Stimulated activated CD8-positive, alpha-beta memory T cell treated with anti-CD3 and anti-CD28 coated beads, Interleukin-7, amount 100 ng/mL, for 48 hours (primary cell): ENCODE measurements at regions not wholly inside any gene's neighbourhood (a gene's known extent, or its start where the extent isn't known, plus 50 kb on each side); places are given as distances from the start of the nearest gene placed in this dataset.
"Not testable (repeated sequence)": the region's sequence is repeated elsewhere in the genome, so short reads cannot be mapped to it uniquely, and the experiment has no call there.

ENCODE experiments used
- DNase-seq, 2 donors: peaks; one replicate each; pipeline ENCODE4 v3.0.0-alpha.2; 2020; ENCODE audit warnings: low read depth in 1 of 2; ENCODE audit errors: extremely low read depth in 1 of 2

GRCh38 chr2:175777337-175777736 is 224.7 kb downstream of the LNPK start:
- not testable (repeated sequence) for DNase-seq

DNA sequence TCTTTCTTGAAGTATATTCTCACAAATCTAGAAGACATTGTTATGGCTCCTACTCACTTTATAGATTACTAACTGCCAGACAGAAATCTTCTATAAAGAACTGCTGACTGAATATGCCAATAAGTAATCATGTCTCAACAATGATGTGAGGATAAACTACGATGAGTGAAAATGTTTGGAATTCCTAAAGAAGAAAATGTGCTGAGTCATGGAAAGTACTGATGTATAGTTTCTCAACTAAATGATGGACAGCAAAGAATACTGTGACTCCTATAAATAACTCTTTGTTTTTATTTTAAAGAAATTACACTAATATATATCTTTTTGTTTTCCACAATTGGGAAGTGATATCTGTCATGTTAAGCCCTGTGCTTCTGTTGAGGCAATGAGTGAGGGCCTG is 232.9 kb downstream of the LNPK start:
- DNase-seq = no peak

- no peak for DNase-seq
These were observed 235.2 kb downstream of the LNPK start for GRCh38 chr2:175766880-175767279.

DNA sequence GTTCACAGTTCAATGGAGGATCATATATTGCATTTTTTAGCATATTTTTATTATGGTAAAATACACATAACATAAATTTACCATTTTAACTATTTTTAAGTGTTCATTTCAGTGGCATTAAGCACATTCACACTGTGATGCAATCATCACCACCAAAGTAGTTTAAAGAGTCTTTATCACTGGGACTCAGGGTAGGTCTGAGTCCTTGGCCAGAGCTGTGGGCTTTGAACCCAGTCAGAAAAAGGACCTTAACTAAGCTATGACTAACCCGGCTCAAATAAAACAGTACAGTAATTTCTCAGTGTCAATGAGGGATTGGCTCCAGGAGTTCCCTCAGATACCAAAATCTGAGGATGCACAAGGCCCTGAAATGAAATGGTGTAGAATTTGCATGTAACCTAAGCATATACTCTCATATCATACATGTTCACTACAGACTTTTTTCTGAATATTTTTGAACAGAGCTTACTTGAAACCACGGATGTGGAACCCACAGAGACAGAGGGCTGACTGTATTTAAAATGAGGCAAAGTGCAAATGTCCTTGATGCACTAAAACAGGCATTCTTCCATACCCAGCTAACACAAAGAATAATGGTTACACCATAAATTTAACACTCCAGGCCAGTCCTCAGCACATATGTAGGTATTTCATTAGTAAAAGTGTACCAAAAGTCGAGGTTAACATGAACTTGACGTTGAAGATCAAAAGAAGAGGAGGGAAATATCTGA is 246.2 kb downstream of the LNPK start:
- no peak for DNase-seq

- DNase-seq = no peak
These were observed 246.9 kb downstream of the LNPK start for GRCh38 chr2:175755169-175755568.

DNA sequence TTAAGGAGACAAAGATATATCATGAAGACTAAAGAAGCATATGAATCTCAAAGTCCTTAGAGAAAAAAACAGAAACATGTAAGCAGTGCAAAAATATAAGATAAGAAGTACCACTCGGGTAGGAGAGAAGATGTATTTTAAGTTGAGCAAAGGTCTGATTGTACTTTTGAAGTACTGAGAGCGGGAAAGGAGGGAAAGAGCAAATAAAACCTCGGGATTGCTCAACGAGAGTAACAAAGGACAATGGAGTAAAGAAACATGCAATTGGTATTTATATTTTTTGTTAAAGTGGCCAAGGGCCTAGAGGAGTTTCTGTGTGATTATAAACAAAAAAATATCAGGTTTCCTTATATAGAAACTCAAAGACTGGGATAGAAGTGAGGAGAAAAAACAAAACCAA is 251.9 kb downstream of the LNPK start:
- no peak for DNase-seq

- no peak for DNase-seq
These were observed 256.2 kb downstream of the LNPK start for GRCh38 chr2:175745911-175746310.

GRCh38 chr2:175744000-175744399 is 258.1 kb downstream of the LNPK start:
- DNase-seq = no peak

GRCh38 chr2:175743011-175743410 is 259.1 kb downstream of the LNPK start:
- DNase-seq = no peak

- no peak for DNase-seq
These were observed 259.7 kb downstream of the LNPK start for GRCh38 chr2:175742367-175742766.

DNA sequence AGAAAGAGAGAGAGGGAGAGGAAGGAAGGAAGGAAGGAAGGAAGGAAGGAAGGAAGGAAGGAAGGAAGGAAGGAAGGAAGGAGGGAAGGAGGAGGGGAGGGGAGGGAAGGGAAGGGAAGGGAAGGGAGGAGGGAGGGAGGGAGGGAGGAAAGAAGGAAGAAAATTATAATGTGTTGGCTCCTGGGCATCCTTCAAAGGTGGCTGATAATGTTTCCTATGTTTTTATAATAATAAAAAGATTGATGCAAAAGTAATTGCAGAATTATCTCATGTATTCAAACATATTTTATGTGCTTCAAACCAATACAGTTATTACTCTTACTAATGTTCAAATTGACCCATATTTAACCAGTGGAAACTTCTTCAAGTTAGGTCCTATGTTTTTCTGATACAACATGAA is 260.9 kb downstream of the LNPK start:
- DNase-seq = no peak

DNA sequence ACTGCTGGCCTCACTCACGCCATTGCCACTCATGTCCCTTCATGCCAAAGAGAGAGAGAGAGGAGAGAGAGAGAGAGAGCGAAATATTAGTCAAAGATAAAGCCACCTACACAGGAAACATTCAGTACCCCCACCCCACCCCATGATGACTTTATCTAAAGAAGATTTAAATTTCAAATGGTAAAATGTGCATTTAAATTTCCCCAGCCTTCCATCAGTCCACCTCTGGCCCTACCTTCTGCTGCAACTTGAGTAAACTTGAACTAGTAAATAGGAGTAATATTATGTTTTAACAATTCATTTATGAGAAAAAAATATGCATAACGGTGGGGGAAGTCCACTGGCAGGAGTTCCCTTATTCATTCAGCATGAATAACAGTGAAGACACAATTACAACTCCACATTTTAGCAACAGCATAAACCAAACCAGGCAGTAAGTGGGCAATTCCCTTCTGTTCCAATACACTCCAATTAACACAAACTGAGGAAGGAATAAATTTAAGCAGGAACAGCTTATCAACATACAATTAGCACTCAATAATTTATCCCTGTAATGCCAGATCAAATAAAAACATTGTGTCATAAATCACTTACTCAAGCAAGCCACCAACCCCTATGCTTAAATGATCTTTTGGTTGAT is 264.2 kb downstream of the LNPK start:
- DNase-seq = no peak

GRCh38 chr2:175734686-175735085 is 267.4 kb downstream of the LNPK start:
- no peak for DNase-seq

DNA sequence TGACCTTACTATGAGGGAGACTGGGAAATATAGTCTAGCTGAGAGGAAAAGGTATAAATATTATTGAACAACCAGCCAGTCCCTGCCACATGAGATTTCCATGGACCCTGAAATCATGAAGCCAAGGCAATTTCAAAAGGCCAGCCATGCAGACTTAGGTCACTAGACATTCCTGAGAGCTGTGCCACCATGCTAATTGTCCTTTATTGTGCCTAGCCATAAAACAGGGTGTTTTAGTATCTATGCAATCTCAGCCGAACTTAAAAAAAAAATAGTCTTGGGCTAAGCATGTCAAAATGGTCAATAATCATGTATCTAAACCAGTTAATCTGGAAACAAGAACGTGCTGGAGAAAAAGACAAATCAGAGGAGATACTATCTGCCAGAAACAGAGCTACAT is 269.5 kb downstream of the LNPK start:
- DNase-seq = no peak

DNA sequence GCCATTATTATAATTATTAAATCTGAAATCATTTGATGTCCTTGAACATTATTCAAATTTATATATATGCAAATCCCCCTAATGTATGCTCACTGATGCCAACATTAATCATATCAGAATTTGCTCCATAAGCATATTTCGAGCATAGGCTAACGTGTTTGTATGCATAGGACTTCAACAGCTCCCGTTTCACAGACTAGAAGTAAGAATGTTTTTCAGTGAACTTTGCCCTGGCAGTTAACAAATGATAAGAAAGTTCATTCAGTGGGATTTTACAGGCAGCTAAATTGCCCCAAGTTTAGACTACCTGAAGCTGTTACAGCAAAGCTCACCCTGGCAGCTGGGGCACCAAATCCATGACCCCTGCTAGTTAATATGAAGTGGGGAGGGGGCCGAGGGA is 272.0 kb downstream of the LNPK start:
- no peak for DNase-seq

GRCh38 chr2:175729049-175729706 is 272.9 kb downstream of the LNPK start:
- no peak for DNase-seq

DNA sequence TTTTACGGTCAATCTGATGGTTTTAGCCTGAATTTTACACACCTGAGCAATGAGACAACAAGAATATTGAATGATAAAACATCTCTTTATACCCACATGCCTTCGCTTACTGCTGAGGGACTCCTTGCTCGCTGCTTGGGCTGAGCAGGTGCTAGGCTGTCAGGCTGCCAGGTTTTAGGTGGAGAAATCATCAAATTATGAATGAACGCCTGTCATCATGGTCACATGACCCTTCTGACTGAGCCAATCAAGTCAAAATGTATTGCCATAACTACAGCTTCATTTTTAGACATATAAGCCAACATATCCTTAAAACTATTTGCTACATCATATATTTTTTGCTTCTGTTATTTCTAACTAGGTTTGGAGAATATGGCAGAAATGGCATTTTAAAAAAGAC is 274.0 kb downstream of the LNPK start:
- DNase-seq = no peak

GRCh38 chr2:175726223-175726622 is 275.8 kb downstream of the LNPK start:
- DNase-seq = no peak

GRCh38 chr2:175709248-175709647 is 292.8 kb downstream of the LNPK start:
- DNase-seq = no peak

DNA sequence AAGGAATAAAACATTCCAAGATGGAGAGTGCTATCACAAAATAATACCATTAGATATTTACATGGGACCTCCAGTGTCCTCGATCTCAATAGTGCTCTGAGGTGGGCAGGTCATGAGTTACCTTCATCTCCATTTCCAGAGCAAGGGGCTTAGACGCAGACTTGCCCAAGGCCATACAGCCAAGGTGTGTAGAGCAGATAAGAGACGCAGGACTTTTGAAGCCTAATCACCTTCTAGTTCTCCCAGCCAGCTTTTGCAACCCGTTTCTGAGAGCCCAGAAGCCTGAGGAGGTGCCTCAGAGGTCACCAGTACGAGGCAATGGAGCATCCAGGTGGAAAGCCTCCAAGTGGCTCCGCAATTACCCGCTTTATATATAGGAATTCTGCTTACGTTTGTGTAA is 294.7 kb downstream of the LNPK start:
- no peak for DNase-seq

DNA sequence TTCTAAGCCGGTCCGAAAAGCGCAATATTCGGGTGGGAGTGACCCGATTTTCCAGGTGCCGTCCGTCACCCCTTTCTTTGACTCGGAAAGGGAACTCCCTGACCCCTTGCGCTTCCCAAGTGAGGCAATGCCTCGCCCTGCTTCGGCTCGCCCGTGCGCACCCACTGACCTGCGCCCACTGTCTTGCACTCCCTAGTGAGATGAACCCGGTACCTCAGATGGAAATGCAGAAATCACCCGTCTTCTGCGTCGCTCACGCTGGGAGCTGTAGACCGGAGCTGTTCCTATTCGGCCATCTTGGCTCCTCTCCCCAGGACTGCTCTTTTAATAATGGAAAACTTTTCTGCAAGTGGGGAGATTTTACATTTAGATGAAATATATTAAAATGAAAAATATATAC is 297.5 kb downstream of the LNPK start:
- DNase-seq = not testable (repeated sequence)

DNA sequence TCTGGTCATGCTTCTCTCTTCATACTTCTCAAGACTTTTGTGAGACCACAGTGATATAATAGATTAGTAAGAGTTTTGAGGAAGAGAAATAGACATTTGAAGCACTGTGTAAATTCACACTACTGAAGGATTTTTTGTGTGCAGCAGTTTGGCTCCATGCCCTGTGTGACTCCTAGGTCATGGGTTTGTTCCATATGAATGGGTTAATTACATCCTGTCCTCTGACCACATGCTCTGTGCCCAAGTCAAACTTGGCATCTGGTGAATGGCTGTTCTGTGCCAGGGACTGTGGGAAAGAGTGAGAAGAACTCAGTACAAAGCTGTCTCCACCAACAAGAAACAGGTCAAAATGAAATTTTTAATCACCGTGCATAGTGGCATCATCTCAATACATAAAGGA is 304.0 kb downstream of the LNPK start:
- no peak for DNase-seq
